DOHH2 (cell line): ENCODE measurements at regions not wholly inside any gene's neighbourhood (a gene's known extent, or its start where the extent isn't known, plus 50 kb on each side); places are given as distances from the start of the nearest gene placed in this dataset.

Source experiments
- CTCF ChIP-seq: fragments of 200-600 bp; sonication (generic); IDR thresholded peaks from one replicate; pipeline ENCODE4 v1.5.1; 2014; ENCODE audit warnings: antibody characterized with exemption, mild to moderate bottlenecking, low read depth, low read length; ENCODE audit not compliant: poor library complexity, severe bottlenecking
- EZH2phosphoT487 ChIP-seq: fragments of 200-600 bp; sonication (generic); IDR thresholded peaks from 2 replicates; pipeline ENCODE4 v1.6.1; 2017; ENCODE audit warnings: borderline replicate concordance, mild to moderate bottlenecking, antibody characterized with exemption, low read length, moderate library complexity, mixed read lengths

- TF ChIP-seq CTCF = no peak
- TF ChIP-seq EZH2phosphoT487 = no peak
Measured at GRCh38 chr1:230575886-230576500, 66.3 kb upstream of the COG2 start.
